H1 (cell line): ENCODE measurements at regions not wholly inside any gene's neighbourhood (a gene's known extent, or its start where the extent isn't known, plus 50 kb on each side); places are given as distances from the start of the nearest gene placed in this dataset.

Experiments
- TEAD4 ChIP-seq: IDR thresholded peaks from 2 replicates; pipeline ENCODE4 v1.6.1; 2012; ENCODE audit warnings: low read depth, low read length, inconsistent platforms, mixed read lengths

DNA sequence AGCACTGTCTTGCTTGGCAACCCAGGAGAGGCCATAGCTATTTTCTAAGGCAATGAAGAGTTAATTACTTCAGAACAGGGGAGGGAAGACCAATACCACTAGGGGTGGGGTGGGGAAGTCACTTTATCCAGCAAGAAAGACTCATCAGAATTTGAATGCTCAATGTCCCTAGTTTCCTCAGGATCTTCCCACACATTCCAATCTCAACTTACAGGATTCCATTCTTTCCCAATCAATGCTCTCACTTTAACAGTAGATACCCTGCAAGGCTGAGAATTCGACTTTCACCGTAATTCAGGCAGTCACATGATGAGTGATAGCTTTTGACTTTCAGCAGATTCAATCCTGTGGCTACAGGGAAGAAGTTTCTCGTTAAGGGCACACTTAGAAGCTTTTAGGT lies 526.6 kb upstream of the SEL1L start (continued):
- TF ChIP-seq TEAD4: peak; percentile 86
